ENCODE measurements at regions not wholly inside any gene's neighbourhood (a gene's known extent, or its start where the extent isn't known, plus 50 kb on each side); places are given as distances from the start of the nearest gene placed in this dataset.

DNA sequence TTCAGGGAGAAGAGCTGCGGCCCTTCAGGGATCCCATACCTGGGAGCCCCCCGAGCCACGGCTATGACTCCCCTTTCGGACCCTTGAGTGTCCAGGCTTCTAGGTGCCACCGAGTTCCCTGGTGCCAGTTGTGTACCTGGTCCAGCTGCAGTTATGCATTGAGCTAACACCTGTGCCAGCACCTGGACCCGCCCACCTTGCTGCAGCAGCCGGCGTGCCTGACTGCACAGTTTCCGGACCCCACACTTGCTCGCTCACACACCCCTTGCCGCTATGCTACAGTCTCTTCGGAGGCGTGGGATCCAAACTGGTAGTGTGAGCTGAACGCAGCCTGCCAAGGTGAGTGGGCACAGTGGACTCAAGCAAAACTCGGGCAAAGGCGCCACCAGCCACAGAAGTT is 284.5 kb upstream of the ROBO1 start:
- DNase-seq (ENCODE audit: low spot score): no peak

DNA sequence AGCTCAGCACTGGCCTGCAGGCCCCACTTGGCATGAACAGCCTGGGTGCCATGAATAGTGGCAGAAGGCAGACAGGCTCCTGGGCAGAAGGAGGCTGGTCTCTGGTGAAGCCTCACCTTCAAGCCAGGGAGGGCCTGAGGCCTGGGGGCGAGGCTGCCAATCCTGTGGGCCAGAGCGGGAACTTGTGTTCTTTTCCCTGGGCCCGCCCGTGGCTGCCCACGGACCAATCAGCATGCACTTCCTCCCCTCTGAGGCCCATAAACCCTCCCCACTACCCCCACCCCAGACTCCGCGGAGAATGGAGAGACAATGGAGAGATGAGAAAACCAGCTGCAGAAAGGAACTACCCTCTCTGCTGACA is 283.8 kb upstream of the ROBO1 start:
- DNase-seq (ENCODE audit: low spot score): no peak

DNA sequence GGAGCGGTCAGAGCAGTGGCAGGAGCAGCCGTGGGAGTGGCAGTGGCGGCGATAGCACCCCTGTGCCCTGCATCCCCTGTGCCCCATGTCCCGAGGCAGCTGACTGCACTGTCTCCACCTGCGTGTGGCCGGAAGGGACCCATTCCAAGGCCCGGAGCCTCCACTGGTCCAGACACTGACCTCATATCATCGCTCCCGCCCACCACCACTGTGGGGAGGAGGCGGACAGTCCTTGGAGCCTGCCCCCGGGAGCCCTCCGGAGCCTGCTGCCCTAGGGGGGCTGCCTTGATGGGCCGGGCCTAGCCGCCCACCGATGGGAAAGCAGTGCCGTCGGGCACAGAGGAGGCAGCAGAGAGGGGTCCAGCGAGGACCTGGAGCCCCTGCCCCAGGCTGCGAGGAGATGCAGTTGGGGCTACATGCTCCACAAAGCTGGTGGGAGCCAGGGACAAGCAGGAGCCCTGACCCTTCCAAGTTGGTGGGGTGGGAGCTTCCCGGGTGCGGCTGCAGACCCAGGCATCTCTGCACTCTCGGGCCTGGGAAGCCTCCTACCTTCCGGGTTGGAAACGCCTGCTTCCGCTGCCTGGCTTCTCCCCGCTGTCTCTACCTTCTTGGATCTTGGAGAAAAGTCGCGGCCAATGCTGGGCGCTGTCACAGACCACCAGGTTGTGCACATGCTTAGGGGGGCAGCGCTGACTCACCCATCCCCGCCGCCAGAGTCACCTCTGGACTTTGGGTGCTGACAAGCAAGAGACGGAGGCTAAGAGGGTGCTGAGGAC is 283.2 kb upstream of the ROBO1 start:
- DNase-seq (ENCODE audit: low spot score): no peak

GRCh38 chr3:80043226-80043625 is 275.4 kb upstream of the ROBO1 start:
- no peak for DNase-seq (ENCODE audit: low spot score)

- DNase-seq (ENCODE audit: low spot score): no peak
Measured at GRCh38 chr3:80040067-80040466, 272.3 kb upstream of the ROBO1 start.

GRCh38 chr3:80036176-80036575 is 268.4 kb upstream of the ROBO1 start:
- no peak for DNase-seq (ENCODE audit: low spot score)

DNA sequence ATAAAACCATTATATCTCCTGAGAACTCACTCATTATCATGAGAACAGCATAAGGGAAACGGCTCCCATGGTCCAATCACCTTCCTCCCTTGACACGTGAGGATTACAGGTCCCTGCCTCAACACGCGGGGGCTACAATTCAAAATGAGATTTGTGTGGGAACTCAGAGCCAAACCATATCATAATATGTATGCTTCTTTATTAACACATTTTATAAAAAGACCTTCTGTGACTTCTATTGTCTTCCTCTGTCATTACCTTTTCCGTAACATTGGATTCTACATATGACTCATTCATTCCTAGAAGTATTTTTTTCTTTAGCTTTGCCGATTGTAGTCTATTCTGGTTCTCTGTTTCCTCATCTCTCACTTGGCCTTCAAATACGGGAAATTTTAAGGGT is 267.2 kb upstream of the ROBO1 start:
- DNase-seq (ENCODE audit: low spot score): no peak

GRCh38 chr3:80023010-80023409 is 255.2 kb upstream of the ROBO1 start:
- no peak for DNase-seq (ENCODE audit: low spot score)

DNA sequence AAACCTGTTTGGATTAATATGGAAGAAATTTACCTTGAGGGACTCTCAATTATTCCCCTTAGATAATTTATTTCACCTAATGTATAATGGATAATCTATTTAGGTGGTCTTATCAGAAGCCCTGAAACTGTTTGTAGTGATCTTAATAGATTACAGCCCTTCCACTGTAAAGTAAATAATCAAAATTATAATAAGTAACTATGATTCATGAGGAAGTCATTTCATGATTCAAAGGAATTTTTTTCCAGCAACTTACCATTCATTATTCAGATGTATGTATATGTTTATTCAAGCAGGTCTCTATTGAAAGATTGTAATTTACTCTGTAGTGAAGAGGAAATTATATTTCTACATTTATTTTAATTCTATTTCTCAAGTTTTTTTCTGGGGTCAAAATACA is 250.6 kb upstream of the ROBO1 start:
- DNase-seq (ENCODE audit: low spot score): no peak

GRCh38 chr3:80017369-80017768 is 249.6 kb upstream of the ROBO1 start:
- DNase-seq (ENCODE audit: low spot score): no peak

DNA sequence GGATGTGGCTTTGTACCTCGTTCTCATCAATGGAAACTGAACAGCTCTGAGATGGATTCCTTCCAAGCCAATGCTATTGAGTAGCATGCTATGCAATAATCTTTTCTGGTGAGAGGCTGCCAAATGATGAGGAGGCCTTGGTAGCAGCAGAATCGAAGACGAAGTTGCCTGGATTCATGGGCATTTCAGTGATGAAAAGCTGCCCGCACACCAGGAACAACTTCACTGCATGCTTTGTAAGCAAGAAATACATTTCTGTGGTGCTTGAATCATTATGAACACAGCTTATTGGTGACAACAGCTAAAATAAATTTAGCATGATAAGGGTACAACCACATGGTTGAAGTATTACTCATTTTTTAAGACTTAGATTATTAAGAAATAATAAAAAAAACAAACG is 246.8 kb upstream of the ROBO1 start:
- DNase-seq (ENCODE audit: low spot score): no peak

DNA sequence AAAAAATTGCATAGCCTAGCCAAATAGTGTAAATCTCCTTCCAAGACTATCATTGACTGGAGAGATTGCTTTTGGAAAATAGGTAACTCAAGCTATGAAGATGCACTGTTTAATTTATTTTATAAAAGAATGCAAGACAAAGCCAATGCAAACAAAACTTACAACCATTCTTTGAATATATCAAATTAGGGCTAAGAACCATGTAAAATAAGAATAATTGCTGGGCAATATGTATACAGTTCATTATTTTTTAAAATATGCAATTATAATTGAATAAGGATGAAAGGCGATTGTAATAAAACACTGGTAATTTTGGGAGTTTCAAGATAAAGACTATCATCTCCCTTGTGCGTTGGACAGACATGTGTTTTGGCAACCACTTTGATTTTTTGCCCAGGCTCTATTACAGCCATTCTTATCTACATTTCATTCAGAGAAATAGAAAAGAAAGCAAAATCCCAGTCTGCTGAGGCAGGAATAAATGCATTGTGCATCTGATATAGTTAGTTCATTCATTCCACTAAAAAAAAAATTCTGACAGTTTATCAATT is 242.3 kb upstream of the ROBO1 start:
- DNase-seq (ENCODE audit: low spot score): no peak

- DNase-seq (ENCODE audit: low spot score): no peak
Measured at GRCh38 chr3:80007522-80007921, 239.7 kb upstream of the ROBO1 start.

DNA sequence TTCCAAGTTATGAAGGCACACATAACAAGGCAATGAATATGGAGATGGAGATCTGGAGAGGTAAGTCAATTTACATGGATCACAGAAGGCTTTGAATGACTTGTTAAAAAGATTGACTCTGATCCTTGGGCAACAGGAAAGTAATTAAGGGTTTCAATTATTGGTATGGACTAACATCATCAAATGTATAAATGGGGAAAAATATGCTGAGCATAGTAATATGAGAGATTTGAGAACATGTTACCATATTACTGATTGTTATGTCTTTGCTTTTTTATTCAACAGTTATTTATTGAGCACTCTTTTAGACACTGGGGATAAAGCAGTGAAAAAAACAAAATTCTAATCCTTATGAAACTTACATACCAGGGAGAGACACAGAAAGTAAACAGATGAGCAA is 238.5 kb upstream of the ROBO1 start:
- DNase-seq (ENCODE audit: low spot score): no peak

DNA sequence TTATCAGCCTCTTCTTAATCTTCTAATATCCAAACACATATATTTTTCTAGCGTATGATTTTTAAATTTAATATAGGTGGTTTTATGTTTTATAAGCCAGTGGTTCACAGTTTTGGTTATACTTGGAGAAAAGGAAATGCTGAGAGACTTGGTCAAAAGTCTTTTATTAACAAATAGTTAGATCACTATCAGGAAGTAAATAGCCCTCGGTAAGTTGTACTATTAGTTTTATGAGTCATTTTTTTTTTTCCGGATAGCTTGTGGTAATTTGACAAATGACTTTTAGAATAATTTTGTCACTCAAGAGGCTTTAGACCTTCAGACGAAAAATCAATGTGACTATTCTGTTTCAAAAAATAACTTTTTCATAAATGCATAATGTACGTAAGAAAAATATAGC is 232.2 kb upstream of the ROBO1 start:
- no peak for DNase-seq (ENCODE audit: low spot score)

- no peak for DNase-seq (ENCODE audit: low spot score)
Measured at GRCh38 chr3:79994397-79994796, 226.6 kb upstream of the ROBO1 start.

DNA sequence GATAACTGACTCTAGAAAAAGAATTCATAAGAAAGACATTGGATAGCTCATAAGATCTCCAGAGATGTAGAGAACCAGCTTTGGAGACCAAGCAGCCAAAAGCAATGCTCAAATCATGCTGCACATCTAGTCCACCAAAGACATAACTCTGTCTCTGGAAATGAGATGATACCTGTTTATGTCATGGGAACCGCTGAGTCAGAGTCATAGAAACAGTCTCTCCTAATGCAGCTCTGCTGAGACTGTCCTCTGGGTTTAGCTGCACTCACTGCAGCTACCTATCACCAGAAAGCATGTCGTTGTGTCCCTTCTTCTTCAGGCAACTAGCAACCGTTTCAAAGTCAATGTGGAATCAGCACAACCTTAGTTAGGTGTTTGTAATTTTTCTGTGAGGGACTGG is 218.5 kb upstream of the ROBO1 start:
- DNase-seq (ENCODE audit: low spot score): no peak

DNA sequence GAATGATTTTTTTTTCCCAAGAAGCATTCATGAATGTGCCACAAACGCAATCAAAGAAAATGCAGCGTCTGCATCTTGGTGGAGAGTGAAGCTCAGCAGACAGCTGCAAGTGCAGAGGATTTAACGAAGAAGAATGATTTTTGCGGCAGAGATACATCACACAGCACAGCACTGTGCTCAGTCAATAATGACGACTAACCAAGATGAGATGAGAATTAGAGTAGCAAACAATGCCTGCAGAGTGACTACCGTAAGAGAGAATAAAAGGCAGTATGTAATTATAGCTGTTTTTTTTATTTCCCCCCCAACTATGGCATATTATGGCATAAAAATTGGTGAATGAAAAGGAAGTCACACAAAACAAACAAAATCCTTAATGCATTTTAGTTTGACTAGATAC is 218.0 kb upstream of the ROBO1 start:
- DNase-seq (ENCODE audit: low spot score): no peak

DNA sequence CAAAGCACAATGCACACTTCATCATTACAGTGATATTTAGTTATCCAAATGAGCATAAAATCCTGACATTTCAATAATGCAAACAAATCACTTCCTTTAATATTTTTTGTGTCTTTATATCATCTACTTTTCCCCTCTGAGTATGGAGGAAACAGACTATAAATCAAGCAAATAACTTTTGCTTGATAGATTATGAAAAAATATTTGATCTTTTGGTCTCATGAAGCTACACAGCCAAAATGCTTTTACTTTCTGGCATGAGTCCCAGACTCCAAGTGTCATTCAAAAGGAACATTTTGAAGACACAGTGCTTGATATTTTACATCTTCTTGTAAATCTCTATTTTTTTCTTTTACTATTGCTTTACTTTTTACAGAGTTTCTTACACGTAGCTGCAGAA is 215.3 kb upstream of the ROBO1 start:
- DNase-seq (ENCODE audit: low spot score): no peak

DNA sequence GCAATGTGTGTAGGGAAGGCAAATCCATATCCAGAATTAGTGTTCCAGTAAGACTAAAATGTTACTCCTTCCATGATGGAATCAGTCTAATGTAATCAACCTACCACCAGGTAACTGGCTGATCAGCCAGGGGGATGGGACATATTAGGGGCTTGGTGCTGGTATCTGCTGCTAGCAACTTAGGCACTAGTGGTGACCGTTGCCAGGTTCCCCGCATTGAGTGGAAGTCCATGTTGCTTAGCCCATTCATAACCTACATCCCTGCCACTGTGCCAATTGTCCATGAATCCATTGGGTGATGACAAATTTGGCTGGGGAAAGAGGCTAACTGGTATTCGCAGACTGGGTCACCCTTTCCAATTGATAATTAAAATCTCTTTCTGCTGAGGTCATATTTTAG is 212.2 kb upstream of the ROBO1 start:
- no peak for DNase-seq (ENCODE audit: low spot score)

DNA sequence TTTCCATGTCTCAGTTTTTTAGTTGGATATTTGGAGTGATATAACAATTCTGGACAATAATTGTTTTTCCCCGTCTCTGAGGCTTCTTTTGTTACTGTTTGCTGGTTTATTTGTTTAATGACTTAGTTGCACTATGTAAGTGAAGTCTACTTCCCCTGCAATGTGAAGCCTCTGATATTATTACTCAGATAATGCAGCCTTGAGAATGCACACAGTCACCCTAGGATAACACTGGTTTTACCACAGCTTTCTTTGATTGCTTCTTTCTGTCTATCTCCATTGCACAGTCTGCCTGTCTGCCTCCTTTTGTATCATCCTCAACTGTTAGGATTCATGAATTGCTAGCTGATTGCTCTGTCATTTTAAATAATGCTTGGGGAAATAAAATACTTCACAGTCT is 208.7 kb upstream of the ROBO1 start:
- DNase-seq (ENCODE audit: low spot score): no peak

DNA sequence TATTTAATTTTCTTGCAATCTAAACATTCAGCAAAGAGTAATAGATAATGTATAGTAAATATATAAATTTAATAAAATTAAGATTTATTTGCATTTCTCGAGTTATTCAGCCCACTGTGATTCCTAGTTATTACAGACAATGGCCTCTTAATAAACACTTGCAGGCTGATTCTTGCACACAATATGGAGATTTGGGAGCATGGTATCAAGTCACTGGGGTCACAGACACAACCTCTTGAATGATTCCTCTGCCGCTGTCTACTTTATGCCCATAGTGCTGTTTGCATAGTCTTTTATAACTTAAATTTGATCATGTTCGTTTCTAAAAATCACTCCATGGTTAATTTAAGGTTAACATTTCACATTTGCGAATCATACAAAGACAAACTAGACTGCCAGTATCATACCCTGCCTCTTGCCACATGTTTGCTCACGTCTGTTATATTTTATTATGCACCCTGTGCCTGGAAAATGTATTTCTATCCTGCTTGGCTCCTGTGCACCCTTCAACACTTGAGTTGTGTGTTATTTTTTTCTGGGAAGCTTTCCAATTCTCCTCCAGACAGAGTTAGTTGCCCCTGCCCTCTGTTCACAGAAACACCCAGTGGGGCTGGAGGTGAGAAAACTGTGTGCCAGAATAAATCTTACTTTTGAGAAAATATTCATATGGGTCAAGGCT is 206.3 kb upstream of the ROBO1 start:
- DNase-seq (ENCODE audit: low spot score): no peak

DNA sequence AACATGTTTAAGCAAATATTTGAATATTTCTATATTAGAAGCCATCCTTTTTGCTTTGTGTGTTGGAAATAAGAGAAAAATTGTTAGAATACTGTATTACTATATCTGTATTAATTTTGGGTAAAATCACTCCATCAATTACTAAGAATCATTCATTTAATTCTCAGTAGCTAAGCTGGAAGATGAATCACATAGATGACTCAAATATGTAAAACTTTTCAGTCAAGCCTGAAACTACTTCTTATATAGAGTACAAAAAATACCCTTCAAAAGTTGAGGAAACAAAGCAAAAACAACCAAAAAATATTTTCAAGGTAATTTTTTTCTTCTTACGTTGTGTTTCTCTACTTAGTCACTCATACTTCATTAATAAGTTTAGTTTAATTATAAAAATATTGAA is 205.7 kb upstream of the ROBO1 start:
- no peak for DNase-seq (ENCODE audit: low spot score)

GRCh38 chr3:79968418-79968817 is 200.6 kb upstream of the ROBO1 start:
- DNase-seq (ENCODE audit: low spot score): no peak

Data from AG08396 (cell line).